ENCODE measurements at regions not wholly inside any gene's neighbourhood (a gene's known extent, or its start where the extent isn't known, plus 50 kb on each side); places are given as distances from the start of the nearest gene placed in this dataset.
"Not testable (repeated sequence)": the region's sequence is repeated elsewhere in the genome, so short reads cannot be mapped to it uniquely, and the experiment has no call there.

DNA sequence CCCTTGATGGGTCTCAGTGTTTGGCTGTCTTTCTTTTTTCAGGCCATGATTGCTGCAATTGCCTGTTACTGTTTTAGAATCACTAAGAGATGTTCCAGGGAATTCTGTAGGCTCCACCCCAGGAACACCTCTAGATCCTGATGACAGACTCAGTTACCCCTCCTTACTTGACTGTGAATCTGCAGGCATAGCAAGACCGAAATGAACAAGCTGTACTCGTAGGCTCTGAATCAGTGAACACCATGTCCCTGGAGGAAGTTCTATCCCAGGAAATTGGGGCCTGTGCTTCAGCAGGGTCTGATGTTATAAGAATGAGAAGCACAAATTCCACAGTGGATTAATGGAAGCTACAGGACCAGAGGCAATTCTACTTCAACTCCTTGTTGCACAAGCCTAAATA is 148.6 kb downstream of the COPS8 start:
- Histone ChIP-seq H3K4me3 (no peak overlapping the region), H3K36me3 (ENCODE audit: low read depth) (no peaks in the 10 kb centered on the region), H3K4me1 (ENCODE audit: low read depth) (no peaks in the 10 kb centered on the region), H3K9me3 (no peaks in the 10 kb centered on the region)
- DNase-seq (no peak), ATAC-seq (no peak)
- intact Hi-C loops (cut with DNase I, micrococcal nuclease) = no loop called here
- TF ChIP-seq, protein P1, sequence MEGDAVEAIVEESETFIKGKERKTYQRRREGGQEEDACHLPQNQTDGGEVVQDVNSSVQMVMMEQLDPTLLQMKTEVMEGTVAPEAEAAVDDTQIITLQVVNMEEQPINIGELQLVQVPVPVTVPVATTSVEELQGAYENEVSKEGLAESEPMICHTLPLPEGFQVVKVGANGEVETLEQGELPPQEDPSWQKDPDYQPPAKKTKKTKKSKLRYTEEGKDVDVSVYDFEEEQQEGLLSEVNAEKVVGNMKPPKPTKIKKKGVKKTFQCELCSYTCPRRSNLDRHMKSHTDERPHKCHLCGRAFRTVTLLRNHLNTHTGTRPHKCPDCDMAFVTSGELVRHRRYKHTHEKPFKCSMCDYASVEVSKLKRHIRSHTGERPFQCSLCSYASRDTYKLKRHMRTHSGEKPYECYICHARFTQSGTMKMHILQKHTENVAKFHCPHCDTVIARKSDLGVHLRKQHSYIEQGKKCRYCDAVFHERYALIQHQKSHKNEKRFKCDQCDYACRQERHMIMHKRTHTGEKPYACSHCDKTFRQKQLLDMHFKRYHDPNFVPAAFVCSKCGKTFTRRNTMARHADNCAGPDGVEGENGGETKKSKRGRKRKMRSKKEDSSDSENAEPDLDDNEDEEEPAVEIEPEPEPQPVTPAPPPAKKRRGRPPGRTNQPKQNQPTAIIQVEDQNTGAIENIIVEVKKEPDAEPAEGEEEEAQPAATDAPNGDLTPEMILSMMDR (IDR thresholded peaks at IDR 0.05) = no peak

DNA sequence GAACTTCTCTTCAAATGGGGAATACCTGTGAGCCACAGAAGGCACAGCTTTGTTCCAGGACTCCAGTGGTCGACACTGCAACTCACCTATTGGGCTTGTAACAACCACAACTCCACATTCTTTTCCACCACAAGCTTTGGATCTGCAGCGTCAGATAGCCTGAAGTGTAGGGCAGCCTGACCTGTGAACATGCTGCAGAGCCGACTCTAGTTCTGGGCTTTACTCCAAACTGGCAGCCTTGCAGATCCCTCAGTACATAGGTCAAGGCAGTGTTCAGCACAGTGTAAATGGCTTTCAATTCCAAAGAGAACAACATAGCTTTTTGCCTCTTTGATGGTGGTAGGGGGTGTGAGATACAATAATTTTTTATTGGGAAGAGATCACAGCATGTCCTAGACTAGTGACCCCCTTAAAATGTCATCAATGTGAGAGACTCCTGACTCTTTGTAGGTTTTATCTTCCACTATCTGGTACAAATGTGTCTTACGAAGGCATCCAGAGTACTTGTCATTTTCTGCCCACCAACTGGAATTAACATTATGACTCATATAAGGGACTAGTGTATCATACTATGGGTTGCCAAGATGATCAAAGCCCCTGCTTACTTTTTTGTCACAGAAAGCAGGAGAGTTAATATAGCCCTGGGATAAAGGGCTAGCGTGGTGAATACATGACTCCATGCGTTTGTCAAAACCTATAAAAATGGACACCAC is 149.8 kb downstream of the COPS8 start:
- H3K36me3 ChIP-seq (ENCODE audit: low read depth) = no peaks in the 10 kb centered on the region
- DNase-seq (peak in 1 of 3 donors; percentile 37), ATAC-seq (peak; percentile 43)
- peaks cover under 1% of the 10 kb centered on the region for H3K9me3 ChIP-seq
- no peak overlapping the region for H3K4me3 ChIP-seq
- TF ChIP-seq, protein P1 (IDR thresholded peaks at IDR 0.05) = no peak
- intact Hi-C loops (cut with DNase I, micrococcal nuclease) = no loop called here
- no peaks in the 10 kb centered on the region for H3K4me1 ChIP-seq (ENCODE audit: low read depth)

DNA sequence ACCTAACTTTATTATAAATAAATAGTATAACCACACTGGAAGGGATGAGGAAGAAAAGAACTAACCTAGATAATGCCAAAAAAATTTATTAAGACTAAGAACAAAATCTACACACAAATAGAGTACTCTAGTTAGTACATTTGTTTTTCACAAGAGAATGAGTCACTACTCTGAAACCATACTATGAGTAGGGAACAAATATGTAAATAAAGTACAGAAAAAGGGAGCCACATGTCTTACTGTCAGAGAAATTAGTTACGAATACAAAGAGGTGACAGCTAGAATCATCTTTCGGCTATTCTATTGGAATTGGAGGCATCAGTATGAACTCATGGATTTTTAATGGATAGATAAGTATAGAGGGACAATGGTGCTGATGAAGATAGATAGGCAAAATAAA is 150.5 kb downstream of the COPS8 start:
- intact Hi-C loops (cut with DNase I, micrococcal nuclease) = no loop called here
- Histone ChIP-seq H3K36me3 (ENCODE audit: low read depth) (no peaks in the 10 kb centered on the region), H3K4me3 (no peak overlapping the region), H3K9me3 (peaks cover 5% of the 10 kb centered on the region), H3K4me1 (ENCODE audit: low read depth) (no peaks in the 10 kb centered on the region)
- no peak for ATAC-seq
- no peak for DNase-seq
- TF ChIP-seq, protein P1 (IDR thresholded peaks at IDR 0.05) = no peak

DNA sequence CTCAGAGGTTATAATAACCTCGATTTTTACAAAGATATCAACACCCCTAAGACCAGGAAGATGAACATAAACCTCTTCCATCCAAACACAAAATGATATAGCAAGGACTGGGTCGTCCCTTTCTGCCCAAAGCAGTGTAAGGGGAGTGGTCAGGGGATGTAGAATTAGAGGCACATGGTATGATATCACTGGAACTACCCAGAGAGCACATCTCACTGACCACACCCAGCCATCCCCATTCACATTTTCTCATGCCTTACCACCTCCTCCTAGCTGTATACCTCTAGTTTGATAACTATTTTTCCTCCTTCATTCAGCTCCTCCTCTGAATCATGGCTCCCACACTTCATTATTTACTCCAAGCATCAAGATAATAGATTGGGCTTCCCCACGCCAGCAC is 152.6 kb downstream of the COPS8 start:
- Histone ChIP-seq H3K9me3 (peaks cover 15% of the 10 kb centered on the region), H3K36me3 (ENCODE audit: low read depth) (no peaks in the 10 kb centered on the region), H3K4me1 (ENCODE audit: low read depth) (no peaks in the 10 kb centered on the region), H3K4me3 (no peak overlapping the region)
- TF ChIP-seq, protein P1 (IDR thresholded peaks at IDR 0.05) = no peak
- no peak for ATAC-seq
- intact Hi-C loops (cut with DNase I, micrococcal nuclease) = no loop called here
- DNase-seq = no peak

DNA sequence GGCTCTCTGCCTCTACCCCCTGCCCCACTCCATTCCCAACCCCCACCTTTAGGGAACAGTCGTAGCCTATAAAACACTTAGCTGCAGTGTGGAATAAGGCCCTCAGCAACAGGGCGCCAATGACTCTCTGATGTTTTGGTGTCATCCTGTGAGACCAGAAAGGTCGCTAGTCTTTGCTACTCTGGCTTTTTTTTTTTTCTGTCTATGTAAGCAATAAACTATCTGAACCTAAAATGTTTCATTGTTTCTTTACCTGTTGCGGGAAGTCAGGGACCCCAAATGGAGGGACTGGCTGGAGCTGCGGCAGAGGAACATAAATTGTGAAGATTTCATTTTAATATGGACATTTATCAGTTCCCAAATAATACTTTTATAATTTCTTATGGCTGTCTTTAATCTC is 154.6 kb downstream of the COPS8 start:
- Histone ChIP-seq H3K36me3 (ENCODE audit: low read depth) (no peaks in the 10 kb centered on the region), H3K4me3 (no peak overlapping the region), H3K4me1 (ENCODE audit: low read depth) (no peaks in the 10 kb centered on the region), H3K9me3 (peaks cover 15% of the 10 kb centered on the region)
- TF ChIP-seq, protein P1 (IDR thresholded peaks at IDR 0.05) = no peak
- ATAC-seq (no peak), DNase-seq (no peak)
- intact Hi-C loops (cut with DNase I, micrococcal nuclease) = no loop called here

DNA sequence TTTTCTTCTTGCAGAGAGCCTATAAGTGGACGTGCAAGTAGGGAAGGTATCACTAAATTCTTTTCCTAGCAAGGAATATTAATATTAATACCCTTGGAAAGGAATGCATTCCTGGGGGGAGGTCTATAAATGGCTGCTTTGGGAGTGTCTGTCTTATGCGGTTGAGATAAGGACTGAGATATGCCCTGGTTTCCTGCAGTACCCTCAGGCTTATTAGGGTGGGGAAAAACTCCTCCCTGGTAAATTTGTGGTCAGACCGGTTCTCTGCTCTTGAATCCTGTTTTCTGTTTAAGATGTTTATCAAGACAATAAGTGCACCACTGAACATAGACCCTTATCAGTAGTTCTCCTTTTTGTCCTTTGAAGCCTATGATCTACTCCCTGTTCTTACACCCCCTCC is 155.2 kb downstream of the COPS8 start:
- H3K4me3 ChIP-seq; ATAC-seq; H3K36me3 ChIP-seq (ENCODE audit: low read depth); intact Hi-C loops (cut with DNase I, micrococcal nuclease); H3K4me1 ChIP-seq (ENCODE audit: low read depth); DNase-seq: not testable (repeated sequence)
- H3K9me3 ChIP-seq = peaks cover 15% of the 10 kb centered on the region
